KMS-11 (cell line): ENCODE measurements at regions not wholly inside any gene's neighbourhood (a gene's known extent, or its start where the extent isn't known, plus 50 kb on each side); places are given as distances from the start of the nearest gene placed in this dataset.

Source experiments
- H2AFZ ChIP-seq: fragments of 200-600 bp; sonication (generic); 2 replicates; pipeline ENCODE4 v1.6.1; 2016; ENCODE audit warnings: antibody characterized with exemption, mixed run types, low read depth
- H3K27ac ChIP-seq: fragments of 200-600 bp; sonication (generic); 2 replicates; pipeline ENCODE4 v1.6.1; 2016; ENCODE audit warnings: mild to moderate bottlenecking, mixed run types
- H3K27me3 ChIP-seq: fragments of 200-600 bp; sonication (generic); 2 replicates; pipeline ENCODE4 v1.6.1; 2017; ENCODE audit warnings: mild to moderate bottlenecking, low read depth, mixed run types, moderate library complexity; ENCODE audit not compliant: insufficient read depth
- H3K36me3 ChIP-seq: fragments of 200-600 bp; sonication (generic); 2 replicates; pipeline ENCODE4 v1.6.1; 2017; ENCODE audit warnings: mild to moderate bottlenecking, mixed run types; ENCODE audit not compliant: insufficient read depth
- H3K4me1 ChIP-seq: fragments of 200-600 bp; sonication (generic); 2 replicates; pipeline ENCODE4 v1.6.1; 2016; ENCODE audit warnings: mild to moderate bottlenecking, low read depth, mixed run types; ENCODE audit not compliant: poor library complexity, severe bottlenecking
- H3K4me2 ChIP-seq: fragments of 200-600 bp; sonication (generic); 2 replicates; pipeline ENCODE4 v1.7.0; 2016; ENCODE audit warnings: mild to moderate bottlenecking, mixed run types
- H3K4me3 ChIP-seq: fragments of 200-600 bp; sonication (generic); IDR thresholded peaks from 2 replicates; pipeline ENCODE4 v1.6.1; 2017; ENCODE audit warnings: low read depth, low read length, mixed read lengths; ENCODE audit not compliant: insufficient read depth
- H3K79me2 ChIP-seq: fragments of 200-600 bp; sonication (generic); 2 replicates; pipeline ENCODE4 v1.6.1; 2016; ENCODE audit warnings: low read depth, mixed run types; ENCODE audit not compliant: insufficient read depth
- H3K9ac ChIP-seq: fragments of 200-600 bp; sonication (generic); 2 replicates; pipeline ENCODE4 v1.6.1; 2016; ENCODE audit warnings: mild to moderate bottlenecking, mixed run types
- H4K20me1 ChIP-seq: fragments of 200-600 bp; sonication (generic); 2 replicates; pipeline ENCODE4 v1.6.1; 2016; ENCODE audit warnings: mild to moderate bottlenecking, mixed run types; ENCODE audit not compliant: insufficient read depth
- TF ChIP-seq, protein P1 (sequence below): fragments of 200-600 bp; sonication (generic); conservative IDR thresholded peaks from 2 replicates; pipeline ENCODE4 v1.6.1; 2017; ENCODE audit warnings: low read depth, mild to moderate bottlenecking, antibody characterized with exemption, low read length, moderate library complexity, mixed read lengths

DNA sequence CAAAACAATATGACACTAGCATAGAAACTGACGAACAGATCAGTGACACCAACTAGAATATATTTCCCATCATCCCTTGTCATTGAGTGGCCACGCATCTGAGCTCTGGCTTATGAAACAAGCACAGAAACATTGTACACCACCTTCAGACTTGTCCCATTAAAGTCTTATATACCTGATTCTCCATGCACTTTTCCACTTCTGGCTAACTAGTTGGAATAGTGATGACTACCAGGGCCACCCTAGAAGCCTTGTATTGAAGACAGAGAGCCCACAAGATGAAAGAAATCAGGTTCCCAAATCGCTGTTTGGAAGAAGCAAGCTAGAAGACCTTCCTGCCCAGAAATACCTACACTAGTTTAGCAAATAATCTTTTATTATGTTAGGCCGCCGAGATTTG, 99.7 kb upstream of the PPM1H start:
- Histone ChIP-seq H3K27me3 (no peaks in the 10 kb centered on the region), H3K4me2 (no peak overlapping the region), H3K4me3 (no peak overlapping the region), H4K20me1 (no peaks in the 10 kb centered on the region), H3K27ac (no peak overlapping the region), H3K79me2 (no peaks in the 10 kb centered on the region), H2AFZ (no peak overlapping the region), H3K36me3 (no peaks in the 10 kb centered on the region), H3K4me1 (no peaks in the 10 kb centered on the region), H3K9ac (no peak overlapping the region)
- TF ChIP-seq, protein P1, sequence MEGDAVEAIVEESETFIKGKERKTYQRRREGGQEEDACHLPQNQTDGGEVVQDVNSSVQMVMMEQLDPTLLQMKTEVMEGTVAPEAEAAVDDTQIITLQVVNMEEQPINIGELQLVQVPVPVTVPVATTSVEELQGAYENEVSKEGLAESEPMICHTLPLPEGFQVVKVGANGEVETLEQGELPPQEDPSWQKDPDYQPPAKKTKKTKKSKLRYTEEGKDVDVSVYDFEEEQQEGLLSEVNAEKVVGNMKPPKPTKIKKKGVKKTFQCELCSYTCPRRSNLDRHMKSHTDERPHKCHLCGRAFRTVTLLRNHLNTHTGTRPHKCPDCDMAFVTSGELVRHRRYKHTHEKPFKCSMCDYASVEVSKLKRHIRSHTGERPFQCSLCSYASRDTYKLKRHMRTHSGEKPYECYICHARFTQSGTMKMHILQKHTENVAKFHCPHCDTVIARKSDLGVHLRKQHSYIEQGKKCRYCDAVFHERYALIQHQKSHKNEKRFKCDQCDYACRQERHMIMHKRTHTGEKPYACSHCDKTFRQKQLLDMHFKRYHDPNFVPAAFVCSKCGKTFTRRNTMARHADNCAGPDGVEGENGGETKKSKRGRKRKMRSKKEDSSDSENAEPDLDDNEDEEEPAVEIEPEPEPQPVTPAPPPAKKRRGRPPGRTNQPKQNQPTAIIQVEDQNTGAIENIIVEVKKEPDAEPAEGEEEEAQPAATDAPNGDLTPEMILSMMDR: no peak

DNA sequence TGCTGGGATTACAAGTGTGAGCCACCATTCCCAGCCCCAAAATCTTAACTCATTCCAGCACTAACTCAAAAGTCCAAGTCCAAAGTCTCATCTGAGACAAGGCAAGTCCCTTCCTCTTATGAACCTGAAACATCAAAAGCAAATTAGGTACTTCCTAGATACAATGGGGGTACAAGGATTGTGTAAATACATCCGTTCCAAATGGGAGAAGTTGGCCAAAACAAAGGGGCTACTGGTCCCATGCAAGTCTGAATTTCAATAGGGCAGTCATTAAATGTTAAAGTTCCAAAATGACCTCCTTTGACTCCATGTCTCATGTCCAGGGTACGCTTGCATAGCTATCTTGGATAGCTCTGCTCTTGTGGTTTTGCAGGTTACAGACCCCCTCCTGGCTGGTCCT, 94.7 kb upstream of the PPM1H start:
- no peaks in the 10 kb centered on the region for H3K36me3 ChIP-seq
- no peaks in the 10 kb centered on the region for H3K4me1 ChIP-seq
- no peak overlapping the region for H2AFZ ChIP-seq
- H3K79me2 ChIP-seq: no peaks in the 10 kb centered on the region
- no peak overlapping the region for H3K4me3 ChIP-seq
- no peak overlapping the region for H3K27ac ChIP-seq
- H3K9ac ChIP-seq: no peak overlapping the region
- no peak overlapping the region for H3K4me2 ChIP-seq
- TF ChIP-seq, protein P1: no peak
- H3K27me3 ChIP-seq: no peaks in the 10 kb centered on the region
- H4K20me1 ChIP-seq: no peaks in the 10 kb centered on the region

DNA sequence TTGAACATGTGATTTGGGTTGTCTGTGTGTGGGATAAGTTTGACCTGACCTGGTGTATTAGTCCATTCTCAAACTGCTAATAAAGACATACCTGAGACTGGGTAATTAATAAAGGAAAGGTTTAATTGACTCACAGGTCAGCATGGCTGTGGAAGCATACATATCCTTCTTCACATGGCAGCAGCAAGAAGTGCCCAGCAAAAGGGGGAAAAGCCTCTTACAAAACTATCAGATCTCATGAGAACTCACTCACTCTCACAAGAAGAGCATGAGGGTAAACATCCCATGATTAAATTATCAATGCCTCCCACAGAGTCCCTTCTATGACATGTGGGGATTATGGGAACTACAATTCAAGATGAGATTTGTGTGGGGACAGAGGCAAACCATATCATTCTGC, 94.0 kb upstream of the PPM1H start:
- no peak overlapping the region for H3K27ac ChIP-seq
- H3K4me2 ChIP-seq: no peak overlapping the region
- no peaks in the 10 kb centered on the region for H3K36me3 ChIP-seq
- TF ChIP-seq, protein P1: no peak
- H3K4me3 ChIP-seq: no peak overlapping the region
- H3K79me2 ChIP-seq: no peaks in the 10 kb centered on the region
- no peak overlapping the region for H2AFZ ChIP-seq
- no peaks in the 10 kb centered on the region for H4K20me1 ChIP-seq
- H3K27me3 ChIP-seq: no peaks in the 10 kb centered on the region
- no peaks in the 10 kb centered on the region for H3K4me1 ChIP-seq
- no peak overlapping the region for H3K9ac ChIP-seq

DNA sequence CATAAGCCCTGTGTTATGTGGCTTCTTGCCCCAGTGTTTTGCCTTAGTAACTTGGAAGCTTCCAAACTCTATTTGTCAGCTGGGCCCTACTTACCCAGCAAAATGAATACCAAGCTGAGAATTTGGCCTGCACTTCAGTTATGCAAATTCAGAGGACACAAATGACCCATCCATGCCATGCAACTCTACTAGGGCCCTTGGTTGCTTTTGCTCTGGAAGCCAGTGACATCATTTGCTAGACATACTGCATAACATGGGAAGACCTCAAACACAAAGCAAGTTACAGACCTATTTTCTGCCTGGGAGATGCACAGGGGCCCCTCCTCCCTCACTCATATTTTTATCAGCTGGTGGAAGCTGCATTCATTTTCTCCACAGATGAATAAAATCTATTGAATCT, 90.2 kb upstream of the PPM1H start:
- Histone ChIP-seq H3K27ac (no peak overlapping the region), H4K20me1 (no peaks in the 10 kb centered on the region), H2AFZ (no peak overlapping the region), H3K27me3 (no peaks in the 10 kb centered on the region), H3K4me3 (no peak overlapping the region), H3K36me3 (no peaks in the 10 kb centered on the region), H3K4me1 (no peaks in the 10 kb centered on the region), H3K9ac (no peak overlapping the region), H3K79me2 (no peaks in the 10 kb centered on the region), H3K4me2 (no peak overlapping the region)
- TF ChIP-seq, protein P1: no peak

DNA sequence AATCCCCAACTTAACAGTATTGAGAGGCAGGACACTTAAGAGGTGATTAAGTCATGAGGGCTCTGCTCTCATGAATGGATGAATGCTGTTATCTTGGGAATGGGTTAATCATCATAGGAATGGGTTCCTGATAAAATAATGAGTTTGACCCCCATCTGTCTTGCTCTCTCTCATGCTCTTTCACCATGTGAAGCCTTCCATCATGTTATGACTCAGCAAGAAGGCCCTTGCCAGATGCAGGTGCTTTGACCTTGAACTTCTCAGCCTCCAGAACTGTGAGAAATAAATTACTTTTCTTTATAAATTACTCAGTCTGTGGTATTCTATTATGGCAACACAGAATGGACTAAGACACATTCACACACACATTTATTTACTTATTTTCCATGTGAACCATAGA, 89.0 kb upstream of the PPM1H start:
- no peak overlapping the region for H3K27ac ChIP-seq
- TF ChIP-seq, protein P1: no peak
- no peaks in the 10 kb centered on the region for H3K79me2 ChIP-seq
- H2AFZ ChIP-seq: no peak overlapping the region
- no peaks in the 10 kb centered on the region for H3K36me3 ChIP-seq
- no peak overlapping the region for H3K9ac ChIP-seq
- no peaks in the 10 kb centered on the region for H3K27me3 ChIP-seq
- H4K20me1 ChIP-seq: no peaks in the 10 kb centered on the region
- no peak overlapping the region for H3K4me3 ChIP-seq
- H3K4me2 ChIP-seq: no peak overlapping the region
- H3K4me1 ChIP-seq: no peaks in the 10 kb centered on the region
